ENCODE measurements at regions not wholly inside any gene's neighbourhood (a gene's known extent, or its start where the extent isn't known, plus 50 kb on each side); places are given as distances from the start of the nearest gene placed in this dataset.

DNA sequence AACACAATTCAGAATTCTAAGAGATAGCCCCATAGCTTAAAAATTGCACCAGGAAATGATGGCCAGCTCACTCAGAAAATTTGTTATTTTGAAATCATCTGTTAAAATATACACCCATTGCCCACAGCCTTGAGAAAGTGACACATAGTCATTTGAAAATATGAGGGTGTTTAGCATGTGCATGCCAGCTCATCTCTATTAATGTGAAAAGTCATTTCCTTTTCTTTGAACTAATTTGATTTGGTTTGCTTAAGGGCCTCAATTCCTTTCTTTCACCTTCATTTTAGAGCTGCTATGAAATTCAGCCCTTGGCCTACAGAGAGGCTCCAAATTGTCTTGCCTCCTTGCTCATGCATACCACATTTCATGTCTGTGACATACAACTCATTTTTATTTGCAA, 241.4 kb downstream of the PHLDA1 start:
- TF ChIP-seq ESRRG (CRISPR knock-in tag; IDR thresholded peaks at IDR 0.05) (no peak), GLIS3 (CRISPR knock-in tag; IDR thresholded peaks at IDR 0.05) (no peak), ZC3H10 (CRISPR knock-in tag; IDR thresholded peaks at IDR 0.05) (no peak), ZFP30 (CRISPR knock-in tag; IDR thresholded peaks at IDR 0.05) (no peak), CSDC2 (CRISPR knock-in tag; IDR thresholded peaks at IDR 0.05) (no peak), ZFP3 (CRISPR knock-in tag; IDR thresholded peaks at IDR 0.05) (no peak), BACH2 (CRISPR knock-in tag; IDR thresholded peaks at IDR 0.05; ENCODE audit: borderline replicate concordance) (no peak), ZNF565 (CRISPR knock-in tag; conservative IDR thresholded peaks at IDR 0.05; ENCODE audit: low read depth) (no peak), PPARA (CRISPR knock-in tag; IDR thresholded peaks at IDR 0.05; ENCODE audit: borderline replicate concordance) (no peak)
- TF ChIP-seq, protein P1, sequence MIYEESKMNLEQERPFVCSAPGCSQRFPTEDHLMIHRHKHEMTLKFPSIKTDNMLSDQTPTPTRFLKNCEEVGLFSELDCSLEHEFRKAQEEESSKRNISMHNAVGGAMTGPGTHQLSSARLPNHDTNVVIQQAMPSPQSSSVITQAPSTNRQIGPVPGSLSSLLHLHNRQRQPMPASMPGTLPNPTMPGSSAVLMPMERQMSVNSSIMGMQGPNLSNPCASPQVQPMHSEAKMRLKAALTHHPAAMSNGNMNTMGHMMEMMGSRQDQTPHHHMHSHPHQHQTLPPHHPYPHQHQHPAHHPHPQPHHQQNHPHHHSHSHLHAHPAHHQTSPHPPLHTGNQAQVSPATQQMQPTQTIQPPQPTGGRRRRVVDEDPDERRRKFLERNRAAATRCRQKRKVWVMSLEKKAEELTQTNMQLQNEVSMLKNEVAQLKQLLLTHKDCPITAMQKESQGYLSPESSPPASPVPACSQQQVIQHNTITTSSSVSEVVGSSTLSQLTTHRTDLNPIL (CRISPR knock-in tag; IDR thresholded peaks at IDR 0.05; ENCODE audit: low read depth) = no peak
- TF ChIP-seq, protein P2, sequence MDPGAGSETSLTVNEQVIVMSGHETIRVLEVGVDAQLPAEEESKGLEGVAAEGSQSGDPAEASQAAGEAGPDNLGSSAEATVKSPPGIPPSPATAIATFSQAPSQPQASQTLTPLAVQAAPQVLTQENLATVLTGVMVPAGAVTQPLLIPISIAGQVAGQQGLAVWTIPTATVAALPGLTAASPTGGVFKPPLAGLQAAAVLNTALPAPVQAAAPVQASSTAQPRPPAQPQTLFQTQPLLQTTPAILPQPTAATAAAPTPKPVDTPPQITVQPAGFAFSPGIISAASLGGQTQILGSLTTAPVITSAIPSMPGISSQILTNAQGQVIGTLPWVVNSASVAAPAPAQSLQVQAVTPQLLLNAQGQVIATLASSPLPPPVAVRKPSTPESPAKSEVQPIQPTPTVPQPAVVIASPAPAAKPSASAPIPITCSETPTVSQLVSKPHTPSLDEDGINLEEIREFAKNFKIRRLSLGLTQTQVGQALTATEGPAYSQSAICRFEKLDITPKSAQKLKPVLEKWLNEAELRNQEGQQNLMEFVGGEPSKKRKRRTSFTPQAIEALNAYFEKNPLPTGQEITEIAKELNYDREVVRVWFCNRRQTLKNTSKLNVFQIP (CRISPR knock-in tag; IDR thresholded peaks at IDR 0.05; ENCODE audit: borderline replicate concordance, low read depth) = no peak
- TF ChIP-seq, protein P3, sequence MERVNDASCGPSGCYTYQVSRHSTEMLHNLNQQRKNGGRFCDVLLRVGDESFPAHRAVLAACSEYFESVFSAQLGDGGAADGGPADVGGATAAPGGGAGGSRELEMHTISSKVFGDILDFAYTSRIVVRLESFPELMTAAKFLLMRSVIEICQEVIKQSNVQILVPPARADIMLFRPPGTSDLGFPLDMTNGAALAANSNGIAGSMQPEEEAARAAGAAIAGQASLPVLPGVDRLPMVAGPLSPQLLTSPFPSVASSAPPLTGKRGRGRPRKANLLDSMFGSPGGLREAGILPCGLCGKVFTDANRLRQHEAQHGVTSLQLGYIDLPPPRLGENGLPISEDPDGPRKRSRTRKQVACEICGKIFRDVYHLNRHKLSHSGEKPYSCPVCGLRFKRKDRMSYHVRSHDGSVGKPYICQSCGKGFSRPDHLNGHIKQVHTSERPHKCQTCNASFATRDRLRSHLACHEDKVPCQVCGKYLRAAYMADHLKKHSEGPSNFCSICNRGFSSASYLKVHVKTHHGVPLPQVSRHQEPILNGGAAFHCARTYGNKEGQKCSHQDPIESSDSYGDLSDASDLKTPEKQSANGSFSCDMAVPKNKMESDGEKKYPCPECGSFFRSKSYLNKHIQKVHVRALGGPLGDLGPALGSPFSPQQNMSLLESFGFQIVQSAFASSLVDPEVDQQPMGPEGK (CRISPR knock-in tag; IDR thresholded peaks at IDR 0.05; ENCODE audit: borderline replicate concordance) = no peak

Measured in SK-N-SH treated with all-trans-retinoic acid at 6 μM for 48 hours (cell line).